DND-41 (cell line): ENCODE measurements at regions not wholly inside any gene's neighbourhood (a gene's known extent, or its start where the extent isn't known, plus 50 kb on each side); places are given as distances from the start of the nearest gene placed in this dataset.

Source experiments
- ATAC-seq: fragments of 200-7000 bp; cut with Tn5 transposase; 3 replicates; pipeline ENCODE4 v1.9.1; 2021; ENCODE audit warnings: low read depth; ENCODE audit not compliant: insufficient read depth
- DNase-seq: peaks from one replicate; pipeline ENCODE4 v3.0.0-alpha.2; 2020
- H2AFZ ChIP-seq: 2 replicates; pipeline ENCODE4 v1.6.0; 2012; ENCODE audit warnings: low read depth, low read length
- H3K27ac ChIP-seq: 2 replicates; pipeline ENCODE4 v1.5.1; 2012; ENCODE audit warnings: low read length, inconsistent platforms
- H3K27me3 ChIP-seq: fragments of 200-600 bp; sonication (generic); 2 replicates; pipeline ENCODE4 v1.6.0; 2012; ENCODE audit warnings: low read length, mild to moderate bottlenecking, inconsistent platforms; ENCODE audit not compliant: insufficient read depth, poor library complexity
- H3K36me3 ChIP-seq: 2 replicates; pipeline ENCODE4 v1.5.1; 2012; ENCODE audit warnings: low read length, inconsistent platforms; ENCODE audit not compliant: insufficient read depth
- H3K4me1 ChIP-seq: 2 replicates; pipeline ENCODE4 v1.5.1; 2012; ENCODE audit warnings: mild to moderate bottlenecking, low read length; ENCODE audit not compliant: insufficient read depth
- H3K4me2 ChIP-seq: 2 replicates; pipeline ENCODE4 v1.6.0; 2012; ENCODE audit warnings: mild to moderate bottlenecking, moderate library complexity, low read length, inconsistent platforms; ENCODE audit not compliant: insufficient read depth
- H3K4me3 ChIP-seq, 2 experiments: fragments of 200-600 bp in 1 of 2; shearing (Covaris generic) in 1 of 2; 2 replicates each; pipeline ENCODE4 v1.5.1; 2012 to 2016; ENCODE audit warnings: inconsistent platforms in 2 of 2, low read length in 2 of 2, mild to moderate bottlenecking in 2 of 2, low read depth in 1 of 2, moderate library complexity in 1 of 2
- H3K79me2 ChIP-seq: 2 replicates; pipeline ENCODE4 v1.6.0; 2012; ENCODE audit warnings: low read length, inconsistent platforms; ENCODE audit not compliant: insufficient read depth
- H3K9ac ChIP-seq: 2 replicates; pipeline ENCODE4 v1.6.0; 2012; ENCODE audit warnings: low read depth, mild to moderate bottlenecking, inconsistent platforms, low read length, moderate library complexity
- H3K9me3 ChIP-seq: 2 replicates; pipeline ENCODE4 v1.5.1; 2012; ENCODE audit warnings: low read length, moderate library complexity, mild to moderate bottlenecking, inconsistent platforms; ENCODE audit not compliant: insufficient read depth, severe bottlenecking
- H4K20me1 ChIP-seq: 2 replicates; pipeline ENCODE4 v1.6.0; 2012; ENCODE audit warnings: low read length; ENCODE audit not compliant: insufficient read depth
- CTCF ChIP-seq: IDR thresholded peaks from 2 replicates; pipeline ENCODE4 v1.5.1; 2012; ENCODE audit warnings: borderline replicate concordance, low read length, moderate library complexity, mild to moderate bottlenecking; ENCODE audit not compliant: poor library complexity, severe bottlenecking; ENCODE audit errors: extremely low read depth
- EZH2 ChIP-seq: IDR thresholded peaks from 3 replicates; pipeline ENCODE4 v1.6.1; 2012; ENCODE audit warnings: borderline replicate concordance, low read depth, mild to moderate bottlenecking, moderate library complexity, low read length, inconsistent platforms; ENCODE audit not compliant: severe bottlenecking

- Histone ChIP-seq H3K36me3 (no peaks in the 10 kb centered on the region), H3K4me3 (no peak overlapping the region), H3K9me3 (no peaks in the 10 kb centered on the region), H3K4me2 (no peak overlapping the region), H2AFZ (no peak overlapping the region), H3K27me3 (no peaks in the 10 kb centered on the region), H4K20me1 (no peaks in the 10 kb centered on the region), H3K79me2 (no peaks in the 10 kb centered on the region), H3K4me1 (peaks cover 24% of the 10 kb centered on the region), H3K9ac (no peak overlapping the region), H3K27ac (no peak overlapping the region)
- DNase-seq (no peak), ATAC-seq (no peak)
- TF ChIP-seq CTCF = no peak
- no peak for TF ChIP-seq EZH2
Measured at GRCh38 chr11:112526699-112527416, 266.2 kb upstream of the PLET1 start.

GRCh38 chr11:112529071-112529470, 268.4 kb upstream of the PLET1 start:
- no peak overlapping the region for H2AFZ ChIP-seq
- no peak overlapping the region for H3K4me3 ChIP-seq
- ATAC-seq = no peak
- H3K4me2 ChIP-seq = no peak overlapping the region
- H3K9me3 ChIP-seq = no peaks in the 10 kb centered on the region
- peaks cover 24% of the 10 kb centered on the region for H3K4me1 ChIP-seq
- H3K36me3 ChIP-seq = no peaks in the 10 kb centered on the region
- no peak overlapping the region for H3K9ac ChIP-seq
- no peak for TF ChIP-seq CTCF
- no peak for TF ChIP-seq EZH2
- no peak overlapping the region for H3K27ac ChIP-seq
- H4K20me1 ChIP-seq = no peaks in the 10 kb centered on the region
- no peak for DNase-seq
- no peaks in the 10 kb centered on the region for H3K27me3 ChIP-seq
- no peaks in the 10 kb centered on the region for H3K79me2 ChIP-seq

DNA sequence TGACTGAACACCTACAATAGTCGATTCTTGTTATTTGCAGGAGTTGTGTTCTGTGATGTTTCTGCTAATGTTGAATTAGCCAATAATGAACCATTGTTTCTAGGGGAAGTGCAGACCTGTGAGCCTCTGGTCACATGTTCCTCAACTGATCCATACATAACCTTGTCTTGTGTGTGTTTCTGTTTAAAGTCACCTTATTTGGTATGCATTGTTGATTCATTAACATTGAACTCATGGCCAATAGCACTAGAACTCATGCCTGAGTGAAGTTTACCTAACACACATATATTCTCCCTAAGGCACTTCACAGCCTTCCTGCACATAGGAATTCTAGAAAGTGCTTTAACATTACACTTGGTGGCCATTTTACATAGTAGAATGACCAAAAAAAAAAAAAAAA, 271.8 kb upstream of the PLET1 start:
- Histone ChIP-seq H3K9ac (no peak overlapping the region), H3K4me3 (no peak overlapping the region), H2AFZ (no peak overlapping the region), H4K20me1 (no peaks in the 10 kb centered on the region), H3K4me2 (no peak overlapping the region), H3K27ac (no peak overlapping the region), H3K36me3 (no peaks in the 10 kb centered on the region), H3K79me2 (no peaks in the 10 kb centered on the region), H3K9me3 (no peaks in the 10 kb centered on the region), H3K27me3 (peaks cover 3% of the 10 kb centered on the region), H3K4me1 (no peaks in the 10 kb centered on the region)
- DNase-seq (no peak), ATAC-seq (no peak)
- TF ChIP-seq CTCF (no peak), EZH2 (no peak)

DNA sequence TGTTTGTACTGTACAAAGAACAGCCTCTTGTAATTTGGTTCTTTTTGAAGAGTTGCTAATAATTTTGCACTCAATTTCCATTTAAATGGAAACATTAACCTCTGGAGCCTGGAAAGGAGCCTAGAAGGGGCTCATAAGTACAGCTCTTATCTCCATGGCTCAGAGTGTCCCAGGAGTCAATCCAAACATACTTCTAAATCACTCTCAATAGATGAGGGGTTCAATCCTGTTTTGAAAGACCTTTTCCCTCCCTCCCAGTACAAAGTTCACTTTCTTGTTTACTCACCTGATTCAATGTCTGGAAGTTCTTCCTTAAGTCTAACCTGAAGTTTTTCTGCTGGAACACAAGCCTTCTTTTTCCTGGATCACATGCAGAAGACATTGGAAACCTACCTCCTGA, 273.0 kb upstream of the PLET1 start:
- TF ChIP-seq CTCF = no peak
- no peak for TF ChIP-seq EZH2
- Histone ChIP-seq H3K27me3 (peaks cover 3% of the 10 kb centered on the region), H3K36me3 (no peaks in the 10 kb centered on the region), H3K4me1 (no peaks in the 10 kb centered on the region), H3K9me3 (no peaks in the 10 kb centered on the region), H2AFZ (no peak overlapping the region), H3K27ac (no peak overlapping the region), H4K20me1 (no peaks in the 10 kb centered on the region), H3K4me2 (no peak overlapping the region), H3K9ac (no peak overlapping the region), H3K79me2 (no peaks in the 10 kb centered on the region), H3K4me3 (no peak overlapping the region)
- ATAC-seq (no peak), DNase-seq (no peak)
